HEK293 (cell line): ENCODE measurements at regions not wholly inside any gene's neighbourhood (a gene's known extent, or its start where the extent isn't known, plus 50 kb on each side); places are given as distances from the start of the nearest gene placed in this dataset.
"Not testable (repeated sequence)": the region's sequence is repeated elsewhere in the genome, so short reads cannot be mapped to it uniquely, and the experiment has no call there.

Source experiments
- CTCF ChIA-PET: fragments of 350-600 bp; formaldehyde crosslinking; extraction: SDS; loops from one replicate; lab custom pipeline; 2021; ENCODE audit warnings: antibody characterized with exemption; lab: Yijun Ruan, JAX
- POLR2A ChIA-PET: fragments of 300-600 bp; formaldehyde crosslinking; extraction: SDS; loops from one replicate; lab custom pipeline; 2020; ENCODE audit warnings: antibody characterized with exemption, inconsistent platforms; lab: Yijun Ruan, JAX
- H3K27ac ChIP-seq: fragments of 200-500 bp; sonication (Bioruptor generic); 2 replicates; pipeline ENCODE4 v1.5.1; 2014; ENCODE audit warnings: low read depth, low read length, control low read depth, inconsistent platforms; ENCODE audit errors: extremely low read depth
- H3K36me3 ChIP-seq, 2 experiments: fragments of 200-500 bp in 1 of 2; sonication (Bioruptor generic) in 1 of 2; 1 replicate in 1 of 2; 2 replicates in 1 of 2; pipeline ENCODE4 v1.5.1; 2014 to 2017; ENCODE audit warnings: inconsistent platforms in 2 of 2, low read length in 2 of 2; ENCODE audit not compliant: control insufficient read depth in 2 of 2, insufficient read depth in 1 of 2
- H3K4me1 ChIP-seq: fragments of 200-500 bp; sonication (Bioruptor generic); 2 replicates; pipeline ENCODE4 v1.5.1; 2014; ENCODE audit warnings: mild to moderate bottlenecking, low read length, inconsistent platforms; ENCODE audit not compliant: control insufficient read depth, insufficient read depth
- H3K4me3 ChIP-seq: 2 replicates; pipeline ENCODE4 v1.5.1; 2011; ENCODE audit warnings: low read depth, mild to moderate bottlenecking, control low read depth, low read length, moderate library complexity
- H3K9me3 ChIP-seq: fragments of 200-500 bp; sonication (Bioruptor generic); 2 replicates; pipeline ENCODE4 v1.5.1; 2014; ENCODE audit warnings: low read depth, low read length, inconsistent platforms; ENCODE audit not compliant: control insufficient read depth, insufficient read depth
- SCRT2 ChIP-seq: fragments of 450-650 bp; formaldehyde crosslinking; IDR thresholded peaks from 2 replicates; pipeline ENCODE4 v1.5.1; 2016; ENCODE audit warnings: missing biosample characterization, missing genetic modification characterization
- TSHZ1 ChIP-seq: fragments of 450-650 bp; formaldehyde crosslinking; IDR thresholded peaks from 2 replicates; pipeline ENCODE4 v1.5.1; 2016; ENCODE audit warnings: missing biosample characterization, missing genetic modification characterization, borderline replicate concordance
- ZBTB21 ChIP-seq: fragments of 450-650 bp; formaldehyde crosslinking; IDR thresholded peaks from 2 replicates; pipeline ENCODE4 v1.5.1; 2017; ENCODE audit warnings: missing biosample characterization, missing genetic modification characterization
- ZNF112 ChIP-seq: fragments of 450-650 bp; formaldehyde crosslinking; IDR thresholded peaks from 2 replicates; pipeline ENCODE4 v1.5.0; 2017; ENCODE audit warnings: missing biosample characterization, missing genetic modification characterization
- ZNF184 ChIP-seq: fragments of 450-650 bp; IDR thresholded peaks from 2 replicates; pipeline ENCODE4 v1.5.1; 2018; ENCODE audit warnings: missing biosample characterization, mild to moderate bottlenecking, missing genetic modification characterization
- ZNF211 ChIP-seq: fragments of 450-650 bp; formaldehyde crosslinking; IDR thresholded peaks from 2 replicates; pipeline ENCODE4 v1.5.1; 2016; ENCODE audit warnings: low read depth, missing biosample characterization, missing genetic modification characterization
- ZNF24 ChIP-seq: fragments of 450-650 bp; formaldehyde crosslinking; IDR thresholded peaks from 2 replicates; pipeline ENCODE4 v1.5.1; 2016; ENCODE audit warnings: missing biosample characterization, missing genetic modification characterization
- ZNF398 ChIP-seq: fragments of 450-650 bp; formaldehyde crosslinking; IDR thresholded peaks from 2 replicates; pipeline ENCODE4 v1.5.1; 2017; ENCODE audit warnings: missing biosample characterization, missing genetic modification characterization
- ZNF747 ChIP-seq: fragments of 450-650 bp; formaldehyde crosslinking; IDR thresholded peaks from 2 replicates; pipeline ENCODE4 v1.5.1; 2016; ENCODE audit warnings: missing biosample characterization, missing genetic modification characterization
- TF ChIP-seq, protein P1 (sequence below): fragments of 450-650 bp; formaldehyde crosslinking; conservative IDR thresholded peaks from 2 replicates; pipeline ENCODE4 v1.5.1; 2016; ENCODE audit warnings: low read depth, missing biosample characterization, missing genetic modification characterization
- TF ChIP-seq, protein P2 (sequence below): fragments of 450-650 bp; formaldehyde crosslinking; IDR thresholded peaks from 2 replicates; pipeline ENCODE4 v1.5.1; 2016; ENCODE audit warnings: missing biosample characterization, missing genetic modification characterization
- TF ChIP-seq, protein P3 (sequence below): fragments of 450-650 bp; formaldehyde crosslinking; IDR thresholded peaks from 2 replicates; pipeline ENCODE4 v1.5.1; 2016; ENCODE audit warnings: missing biosample characterization, missing genetic modification characterization
- TF ChIP-seq, protein P4 (sequence below): fragments of 450-650 bp; formaldehyde crosslinking; IDR thresholded peaks from 2 replicates; pipeline ENCODE4 v1.5.1; 2016; ENCODE audit warnings: missing biosample characterization, missing genetic modification characterization

GRCh38 chr3:30455112-30455511, 151.3 kb upstream of the TGFBR2 start:
- CTCF ChIA-PET, H3K27ac ChIP-seq, H3K4me3 ChIP-seq, H3K36me3 ChIP-seq, POLR2A ChIA-PET, H3K4me1 ChIP-seq, H3K9me3 ChIP-seq: not testable (repeated sequence)

DNA sequence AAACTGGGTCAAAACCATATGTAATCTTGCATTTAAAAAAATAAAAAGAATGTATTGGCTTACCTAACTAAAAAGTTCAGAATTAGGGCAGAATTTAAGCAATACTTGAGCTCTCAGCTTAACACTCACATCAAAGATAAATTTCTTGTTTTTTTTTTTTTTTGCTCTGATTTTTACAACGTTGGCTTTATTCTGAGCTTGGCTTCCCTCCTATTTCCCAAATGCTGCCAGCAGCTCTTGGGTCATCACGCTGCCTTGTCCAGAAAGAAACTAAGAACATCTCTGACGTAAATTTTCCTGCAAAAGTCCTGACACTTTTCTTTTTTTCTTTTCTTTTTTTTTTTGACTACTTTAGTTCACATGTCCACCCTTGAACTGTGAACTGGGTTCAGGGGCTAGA, 150.6 kb upstream of the TGFBR2 start:
- Histone ChIP-seq H3K36me3 (no peaks in the 10 kb centered on the region), H3K27ac (no peak overlapping the region), H3K4me1 (no peaks in the 10 kb centered on the region), H3K4me3 (no peak overlapping the region), H3K9me3 (no peaks in the 10 kb centered on the region)
- CTCF ChIA-PET = no interaction called here
- POLR2A ChIA-PET = no interaction called here
- no peak for TF ChIP-seq ZNF747 (tag by site-specific recombination)
- no peak for TF ChIP-seq ZNF112 (tag by site-specific recombination)
- TF ChIP-seq ZNF184 = no peak
- TF ChIP-seq SCRT2 (tag by site-specific recombination) = no peak
- TF ChIP-seq, protein P1, sequence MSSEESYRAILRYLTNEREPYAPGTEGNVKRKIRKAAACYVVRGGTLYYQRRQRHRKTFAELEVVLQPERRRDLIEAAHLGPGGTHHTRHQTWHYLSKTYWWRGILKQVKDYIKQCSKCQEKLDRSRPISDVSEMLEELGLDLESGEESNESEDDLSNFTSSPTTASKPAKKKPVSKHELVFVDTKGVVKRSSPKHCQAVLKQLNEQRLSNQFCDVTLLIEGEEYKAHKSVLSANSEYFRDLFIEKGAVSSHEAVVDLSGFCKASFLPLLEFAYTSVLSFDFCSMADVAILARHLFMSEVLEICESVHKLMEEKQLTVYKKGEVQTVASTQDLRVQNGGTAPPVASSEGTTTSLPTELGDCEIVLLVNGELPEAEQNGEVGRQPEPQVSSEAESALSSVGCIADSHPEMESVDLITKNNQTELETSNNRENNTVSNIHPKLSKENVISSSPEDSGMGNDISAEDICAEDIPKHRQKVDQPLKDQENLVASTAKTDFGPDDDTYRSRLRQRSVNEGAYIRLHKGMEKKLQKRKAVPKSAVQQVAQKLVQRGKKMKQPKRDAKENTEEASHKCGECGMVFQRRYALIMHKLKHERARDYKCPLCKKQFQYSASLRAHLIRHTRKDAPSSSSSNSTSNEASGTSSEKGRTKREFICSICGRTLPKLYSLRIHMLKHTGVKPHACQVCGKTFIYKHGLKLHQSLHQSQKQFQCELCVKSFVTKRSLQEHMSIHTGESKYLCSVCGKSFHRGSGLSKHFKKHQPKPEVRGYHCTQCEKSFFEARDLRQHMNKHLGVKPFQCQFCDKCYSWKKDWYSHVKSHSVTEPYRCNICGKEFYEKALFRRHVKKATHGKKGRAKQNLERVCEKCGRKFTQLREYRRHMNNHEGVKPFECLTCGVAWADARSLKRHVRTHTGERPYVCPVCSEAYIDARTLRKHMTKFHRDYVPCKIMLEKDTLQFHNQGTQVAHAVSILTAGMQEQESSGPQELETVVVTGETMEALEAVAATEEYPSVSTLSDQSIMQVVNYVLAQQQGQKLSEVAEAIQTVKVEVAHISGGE (tag by site-specific recombination) = no peak
- TF ChIP-seq, protein P2, sequence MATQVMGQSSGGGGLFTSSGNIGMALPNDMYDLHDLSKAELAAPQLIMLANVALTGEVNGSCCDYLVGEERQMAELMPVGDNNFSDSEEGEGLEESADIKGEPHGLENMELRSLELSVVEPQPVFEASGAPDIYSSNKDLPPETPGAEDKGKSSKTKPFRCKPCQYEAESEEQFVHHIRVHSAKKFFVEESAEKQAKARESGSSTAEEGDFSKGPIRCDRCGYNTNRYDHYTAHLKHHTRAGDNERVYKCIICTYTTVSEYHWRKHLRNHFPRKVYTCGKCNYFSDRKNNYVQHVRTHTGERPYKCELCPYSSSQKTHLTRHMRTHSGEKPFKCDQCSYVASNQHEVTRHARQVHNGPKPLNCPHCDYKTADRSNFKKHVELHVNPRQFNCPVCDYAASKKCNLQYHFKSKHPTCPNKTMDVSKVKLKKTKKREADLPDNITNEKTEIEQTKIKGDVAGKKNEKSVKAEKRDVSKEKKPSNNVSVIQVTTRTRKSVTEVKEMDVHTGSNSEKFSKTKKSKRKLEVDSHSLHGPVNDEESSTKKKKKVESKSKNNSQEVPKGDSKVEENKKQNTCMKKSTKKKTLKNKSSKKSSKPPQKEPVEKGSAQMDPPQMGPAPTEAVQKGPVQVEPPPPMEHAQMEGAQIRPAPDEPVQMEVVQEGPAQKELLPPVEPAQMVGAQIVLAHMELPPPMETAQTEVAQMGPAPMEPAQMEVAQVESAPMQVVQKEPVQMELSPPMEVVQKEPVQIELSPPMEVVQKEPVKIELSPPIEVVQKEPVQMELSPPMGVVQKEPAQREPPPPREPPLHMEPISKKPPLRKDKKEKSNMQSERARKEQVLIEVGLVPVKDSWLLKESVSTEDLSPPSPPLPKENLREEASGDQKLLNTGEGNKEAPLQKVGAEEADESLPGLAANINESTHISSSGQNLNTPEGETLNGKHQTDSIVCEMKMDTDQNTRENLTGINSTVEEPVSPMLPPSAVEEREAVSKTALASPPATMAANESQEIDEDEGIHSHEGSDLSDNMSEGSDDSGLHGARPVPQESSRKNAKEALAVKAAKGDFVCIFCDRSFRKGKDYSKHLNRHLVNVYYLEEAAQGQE (tag by site-specific recombination) = no peak
- TF ChIP-seq TSHZ1 (tag by site-specific recombination) = no peak
- TF ChIP-seq ZNF24 (tag by site-specific recombination) = no peak
- TF ChIP-seq ZNF398 (tag by site-specific recombination) = no peak
- TF ChIP-seq, protein P3, sequence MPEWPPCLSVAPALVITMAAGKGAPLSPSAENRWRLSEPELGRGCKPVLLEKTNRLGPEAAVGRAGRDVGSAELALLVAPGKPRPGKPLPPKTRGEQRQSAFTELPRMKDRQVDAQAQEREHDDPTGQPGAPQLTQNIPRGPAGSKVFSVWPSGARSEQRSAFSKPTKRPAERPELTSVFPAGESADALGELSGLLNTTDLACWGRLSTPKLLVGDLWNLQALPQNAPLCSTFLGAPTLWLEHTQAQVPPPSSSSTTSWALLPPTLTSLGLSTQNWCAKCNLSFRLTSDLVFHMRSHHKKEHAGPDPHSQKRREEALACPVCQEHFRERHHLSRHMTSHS = no peak
- TF ChIP-seq ZBTB21 (tag by site-specific recombination) = no peak
- TF ChIP-seq, protein P4, sequence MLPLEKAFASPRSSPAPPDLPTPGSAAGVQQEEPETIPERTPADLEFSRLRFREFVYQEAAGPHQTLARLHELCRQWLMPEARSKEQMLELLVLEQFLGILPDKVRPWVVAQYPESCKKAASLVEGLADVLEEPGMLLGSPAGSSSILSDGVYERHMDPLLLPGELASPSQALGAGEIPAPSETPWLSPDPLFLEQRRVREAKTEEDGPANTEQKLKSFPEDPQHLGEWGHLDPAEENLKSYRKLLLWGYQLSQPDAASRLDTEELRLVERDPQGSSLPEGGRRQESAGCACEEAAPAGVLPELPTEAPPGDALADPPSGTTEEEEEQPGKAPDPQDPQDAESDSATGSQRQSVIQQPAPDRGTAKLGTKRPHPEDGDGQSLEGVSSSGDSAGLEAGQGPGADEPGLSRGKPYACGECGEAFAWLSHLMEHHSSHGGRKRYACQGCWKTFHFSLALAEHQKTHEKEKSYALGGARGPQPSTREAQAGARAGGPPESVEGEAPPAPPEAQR (tag by site-specific recombination) = no peak
- no peak for TF ChIP-seq ZNF211 (tag by site-specific recombination)
